H1 (cell line): ENCODE measurements at regions not wholly inside any gene's neighbourhood (a gene's known extent, or its start where the extent isn't known, plus 50 kb on each side); places are given as distances from the start of the nearest gene placed in this dataset.

Experiments
- CTCF ChIA-PET: fragments of 300-600 bp; sonication (Branson Sonifier 250); formaldehyde crosslinking; loops from one replicate; lab custom pipeline; 2021; ENCODE audit not compliant: partially characterized antibody; lab: Charles Lee
- POLR2A ChIA-PET: fragments of 300-600 bp; sonication (Branson Sonifier 250); formaldehyde crosslinking; loops from one replicate; lab custom pipeline; 2021; ENCODE audit warnings: inconsistent platforms; ENCODE audit not compliant: partially characterized antibody; lab: Charles Lee
- DNase-seq, 2 experiments: peaks; one replicate each; pipeline versions ENCODE4 v3.0.0 to v3.0.0-alpha.2; 2010 to 2022; ENCODE audit warnings: low spot score in 2 of 2, low read depth in 1 of 2, mixed read lengths in 1 of 2
- FAIRE-seq: peaks from 2 replicates; lab custom pipeline; 2011; peaks lifted over from hg19 to GRCh38; lab: Jason Lieb, UNC
- H2AFZ ChIP-seq: 2 replicates; pipeline ENCODE4 v1.8.1; 2012; ENCODE audit warnings: low read length, inconsistent platforms
- H2AK5ac ChIP-seq: 2 replicates; pipeline ENCODE4 v1.6.1; 2013; ENCODE audit warnings: low read depth, low read length
- H2BK120ac ChIP-seq: replicated peaks from 2 replicates; pipeline ENCODE3; 2013; ENCODE audit warnings: low read depth, low read length, inconsistent platforms
- H2BK12ac ChIP-seq: 2 replicates; pipeline ENCODE4 v1.6.1; 2013; ENCODE audit warnings: low read depth, low read length
- H2BK15ac ChIP-seq: 2 replicates; pipeline ENCODE4 v1.6.1; 2013; ENCODE audit warnings: low read length
- H2BK20ac ChIP-seq: 2 replicates; pipeline ENCODE4 v1.6.1; 2013; ENCODE audit warnings: low read length
- H2BK5ac ChIP-seq: 2 replicates; pipeline ENCODE4 v1.6.1; 2013; ENCODE audit warnings: low read depth, low read length
- H3K14ac ChIP-seq: 2 replicates; pipeline ENCODE4 v1.6.1; 2013; ENCODE audit warnings: inconsistent platforms; ENCODE audit not compliant: insufficient read length
- H3K18ac ChIP-seq: 2 replicates; pipeline ENCODE4 v1.6.1; 2013; ENCODE audit warnings: low read length; ENCODE audit errors: extremely low read depth
- H3K23ac ChIP-seq: 2 replicates; pipeline ENCODE4 v1.6.1; 2013; ENCODE audit warnings: inconsistent platforms; ENCODE audit not compliant: insufficient read length
- H3K23me2 ChIP-seq: 2 replicates; pipeline ENCODE4 v1.6.1; 2013; ENCODE audit warnings: low read depth, low read length
- H3K27ac ChIP-seq: 2 replicates; pipeline ENCODE4 v1.6.1; 2011; ENCODE audit warnings: low read depth, low read length, inconsistent platforms
- H3K27me3 ChIP-seq, 4 experiments: replicated peaks in 1 of 4; 1 replicate in 1 of 4; 2 replicates in 3 of 4; pipeline versions ENCODE4 v1.6.1 to v1.8.1; 2011 to 2013; ENCODE audit warnings: low read length in 3 of 4, mild to moderate bottlenecking in 3 of 4, inconsistent platforms in 2 of 4, mixed read lengths in 2 of 4, moderate library complexity in 1 of 4; ENCODE audit not compliant: control insufficient read depth in 3 of 4, insufficient read depth in 3 of 4; ENCODE audit errors: extremely low read depth in 1 of 4
- H3K36me3 ChIP-seq, 4 experiments: 2 replicates each; pipeline versions ENCODE4 v1.6.1 to v1.8.1; 2011 to 2013; ENCODE audit warnings: mild to moderate bottlenecking in 4 of 4, low read length in 3 of 4, moderate library complexity in 2 of 4, control low read depth in 1 of 4, inconsistent platforms in 1 of 4; ENCODE audit not compliant: insufficient read depth in 4 of 4, control insufficient read depth in 2 of 4
- H3K4ac ChIP-seq: replicated peaks from 2 replicates; pipeline ENCODE3; 2013; ENCODE audit warnings: low read length, low read depth, mixed read lengths, inconsistent platforms; ENCODE audit not compliant: insufficient read length
- H3K4me1 ChIP-seq, 4 experiments: replicated peaks in 1 of 4; 1 replicate in 1 of 4; 2 replicates in 3 of 4; pipeline versions ENCODE4 v1.6.1 to v1.8.1; 2011 to 2013; ENCODE audit warnings: low read length in 3 of 4, inconsistent platforms in 2 of 4, mixed read lengths in 1 of 4; ENCODE audit not compliant: insufficient read depth in 4 of 4, control insufficient read depth in 3 of 4
- H3K4me2 ChIP-seq, 2 experiments: 2 replicates each; pipeline versions ENCODE4 v1.6.1 to v1.8.1; 2011 to 2013; ENCODE audit warnings: low read depth in 2 of 2, low read length in 2 of 2, control low read depth in 1 of 2, inconsistent platforms in 1 of 2, mild to moderate bottlenecking in 1 of 2; ENCODE audit not compliant: insufficient read depth in 1 of 2
- H3K4me3 ChIP-seq, 4 experiments: fragments of 200-600, 300-600 bp in 1 of 4; sonication (generic), shearing (Covaris generic), sonication (Bioruptor Twin) in 1 of 4; 2 replicates each; pipeline versions ENCODE4 v1.5.1 to v1.8.1; 2011 to 2016; ENCODE audit warnings: low read length in 4 of 4, low read depth in 3 of 4, control low read depth in 2 of 4, inconsistent platforms in 2 of 4, mild to moderate bottlenecking in 2 of 4, mixed read lengths in 1 of 4, moderate library complexity in 1 of 4; ENCODE audit not compliant: insufficient read depth in 2 of 4; ENCODE audit errors: extremely low read depth in 1 of 4
- H3K56ac ChIP-seq: replicated peaks from 2 replicates; pipeline ENCODE3; 2013; ENCODE audit warnings: low read depth, mild to moderate bottlenecking, mixed read lengths, low read length, inconsistent platforms; ENCODE audit not compliant: insufficient read length
- H3K79me1 ChIP-seq: 2 replicates; pipeline ENCODE4 v1.6.1; 2013; ENCODE audit warnings: low read depth, low read length, control low read depth
- H3K79me2 ChIP-seq, 2 experiments: 2 replicates each; pipeline versions ENCODE4 v1.6.1 to v1.8.1; 2012 to 2013; ENCODE audit warnings: low read length in 2 of 2, mild to moderate bottlenecking in 2 of 2, inconsistent platforms in 1 of 2; ENCODE audit not compliant: insufficient read depth in 2 of 2, control insufficient read depth in 1 of 2
- H3K9ac ChIP-seq, 4 experiments: replicated peaks in 1 of 4; 1 replicate in 1 of 4; 2 replicates in 3 of 4; pipeline versions ENCODE4 v1.6.1 to v1.8.1; 2011 to 2013; ENCODE audit warnings: low read depth in 3 of 4, low read length in 3 of 4, control low read depth in 2 of 4, mild to moderate bottlenecking in 2 of 4, moderate library complexity in 2 of 4, inconsistent platforms in 1 of 4; ENCODE audit errors: extremely low read depth in 1 of 4
- H3K9me3 ChIP-seq, 2 experiments: 2 replicates each; pipeline versions ENCODE4 v1.6.1 to v1.8.1; 2012 to 2013; ENCODE audit warnings: mild to moderate bottlenecking in 2 of 2, moderate library complexity in 2 of 2, control low read depth in 1 of 2, inconsistent platforms in 1 of 2, low read depth in 1 of 2, low read length in 1 of 2, mixed read lengths in 1 of 2; ENCODE audit not compliant: insufficient read depth in 2 of 2
- H4K20me1 ChIP-seq, 2 experiments: replicated peaks in 1 of 2; 2 replicates each; pipeline versions ENCODE3 to v1.8.1; 2011 to 2013; ENCODE audit warnings: inconsistent platforms in 2 of 2, low read length in 2 of 2, mild to moderate bottlenecking in 1 of 2; ENCODE audit not compliant: insufficient read depth in 2 of 2, control insufficient read depth in 1 of 2
- H4K5ac ChIP-seq: 2 replicates; pipeline ENCODE4 v1.6.1; 2013; ENCODE audit warnings: low read length, low read depth, mixed read lengths, inconsistent platforms; ENCODE audit not compliant: insufficient read length
- H4K8ac ChIP-seq: 2 replicates; pipeline ENCODE4 v1.8.0; 2013; ENCODE audit warnings: mild to moderate bottlenecking, moderate library complexity, low read length, inconsistent platforms; ENCODE audit not compliant: insufficient read depth; ENCODE audit errors: extremely low read depth
- H4K91ac ChIP-seq: replicated peaks from 2 replicates; pipeline ENCODE3; 2013; ENCODE audit warnings: low read length, mixed read lengths, inconsistent platforms; ENCODE audit not compliant: insufficient read length
- BCL11A ChIP-seq, 2 experiments: IDR thresholded peaks; one replicate each; pipeline ENCODE4 v1.6.1; 2011; ENCODE audit warnings: low read depth in 2 of 2, low read length in 2 of 2, mild to moderate bottlenecking in 2 of 2
- BRCA1 ChIP-seq: IDR thresholded peaks from 2 replicates; pipeline ENCODE4 v1.6.1; 2012; ENCODE audit warnings: low read depth, low read length, improper control_type of control experiment
- CBX5 ChIP-seq: fragments of 300-800, 300-1000 bp; sonication (generic); IDR thresholded peaks from 2 replicates; pipeline ENCODE4 v1.7.1; 2016; ENCODE audit warnings: antibody characterized with exemption, low read length, low read depth
- CREB1 ChIP-seq: IDR thresholded peaks from 2 replicates; pipeline ENCODE4 v1.6.1; 2012; ENCODE audit warnings: inconsistent platforms
- EZH2 ChIP-seq: fragments of 200-600 bp; sonication (generic); IDR thresholded peaks from 2 replicates; pipeline ENCODE4 v1.7.1; 2012; ENCODE audit warnings: low read depth, mild to moderate bottlenecking, moderate library complexity, low read length, inconsistent platforms; ENCODE audit not compliant: severe bottlenecking
- FOSL1 ChIP-seq: IDR thresholded peaks from 2 replicates; pipeline ENCODE4 v1.6.1; 2011; ENCODE audit warnings: mild to moderate bottlenecking, low read depth, low read length, moderate library complexity; ENCODE audit not compliant: insufficient read depth
- GTF2F1 ChIP-seq: IDR thresholded peaks from 2 replicates; pipeline ENCODE4 v1.6.1; 2012; ENCODE audit warnings: low read depth, low read length, improper control_type of control experiment, borderline replicate concordance
- RFX5 ChIP-seq: IDR thresholded peaks from 2 replicates; pipeline ENCODE4 v1.6.1; 2011; ENCODE audit warnings: low read depth, low read length, improper control_type of control experiment, borderline replicate concordance
- SIRT6 ChIP-seq: IDR thresholded peaks from one replicate; pipeline ENCODE4 v1.7.1; 2012; ENCODE audit warnings: low read length, inconsistent platforms
- SP4 ChIP-seq: IDR thresholded peaks from 2 replicates; pipeline ENCODE4 v1.6.1; 2012; ENCODE audit warnings: low read length, inconsistent platforms
- ZNF274 ChIP-seq: IDR thresholded peaks from 2 replicates; pipeline ENCODE4 v1.7.0; 2012; ENCODE audit warnings: low read length, borderline replicate concordance; ENCODE audit errors: extremely low read depth
- WGBS, 2 experiments: shearing (Covaris generic) in 1 of 2; methylation state at CpG; one replicate each; pipeline versions ENCODE4 v1.1.6 to v1.1.7; 2013 to 2015; ENCODE audit warnings: low lambda C conversion rate in 2 of 2, mixed read lengths in 2 of 2, inconsistent platforms in 1 of 2, low coverage in 1 of 2, missing lambda C conversion rate in 1 of 2; ENCODE audit not compliant: insufficient replicate concordance in 2 of 2, insufficient coverage in 1 of 2, insufficient read length in 1 of 2; ENCODE audit errors: extremely low coverage in 1 of 2, missing lambda C conversion rate in 1 of 2; 5-methylcytosine and 5-hydroxymethylcytosine counted together
- TF ChIP-seq, protein P1 (sequence below), 3 experiments: IDR thresholded peaks; 1 replicate in 2 of 3; 2 replicates in 1 of 3; pipeline versions ENCODE4 v1.5.1 to v1.6.1; 2011; ENCODE audit warnings: low read length in 3 of 3, mild to moderate bottlenecking in 3 of 3, inconsistent platforms in 2 of 3, low read depth in 1 of 3, moderate library complexity in 1 of 3; ENCODE audit not compliant: insufficient read depth in 1 of 3; ENCODE audit errors: control extremely low read depth in 1 of 3

DNA sequence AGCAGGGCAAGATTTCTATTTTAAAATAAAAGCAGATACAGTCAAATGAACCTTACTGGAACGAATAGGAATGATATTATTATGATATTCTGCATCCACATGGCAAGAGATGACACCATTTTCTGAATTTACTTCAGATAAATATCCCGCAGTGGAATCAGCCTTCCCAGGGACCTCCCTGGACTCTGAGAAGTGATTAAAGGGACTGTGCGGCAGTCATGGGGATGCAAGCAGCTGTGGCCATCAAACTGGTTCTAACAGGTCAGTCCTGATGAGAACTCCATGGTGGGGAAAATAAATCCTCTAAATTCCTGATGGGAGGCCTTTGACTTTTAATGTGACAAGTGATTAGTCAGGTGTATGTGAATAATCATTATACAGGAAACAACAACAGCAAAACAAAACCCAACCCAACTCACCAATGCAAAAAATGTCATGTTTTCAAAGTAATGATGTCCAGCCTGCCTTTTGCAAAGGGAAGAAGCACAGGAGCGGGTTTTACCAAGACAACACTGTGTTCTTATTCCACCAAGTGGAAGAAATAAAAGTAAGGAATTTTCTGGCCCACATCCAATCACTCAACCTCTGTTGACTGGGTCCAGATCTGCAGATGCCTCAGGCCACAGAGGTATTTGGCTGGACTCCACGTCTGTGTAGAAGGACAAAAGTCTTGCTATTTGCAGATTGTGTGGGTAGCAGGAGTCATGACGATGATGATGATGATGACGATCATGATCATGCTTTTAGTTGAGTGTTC lies 61.9 kb upstream of the CITED2 start:
- no peaks in the 10 kb centered on the region for H3K79me2 ChIP-seq
- H3K4me3 ChIP-seq: no peak overlapping the region
- H2AFZ ChIP-seq: no peak overlapping the region
- no peak overlapping the region for H2BK12ac ChIP-seq
- H3K14ac ChIP-seq: no peak overlapping the region
- H3K4me2 ChIP-seq: no peak overlapping the region
- no peaks in the 10 kb centered on the region; the same call in 1 of the 2 replicates for H3K79me1 ChIP-seq
- DNase-seq: no peak
- H2BK20ac ChIP-seq: no peak overlapping the region
- no peak overlapping the region for H3K18ac ChIP-seq
- H3K23me2 ChIP-seq: no peaks in the 10 kb centered on the region
- H3K36me3 ChIP-seq: no peaks in the 10 kb centered on the region
- CTCF ChIA-PET: no interaction called here
- no peak overlapping the region for H2BK15ac ChIP-seq
- no peak overlapping the region for H3K23ac ChIP-seq
- no peak overlapping the region for H2BK120ac ChIP-seq
- H3K27ac ChIP-seq: no peak overlapping the region
- H3K9me3 ChIP-seq: no peaks in the 10 kb centered on the region
- no peak overlapping the region for H2AK5ac ChIP-seq
- H4K8ac ChIP-seq: no peak overlapping the region
- no peak for FAIRE-seq
- H4K91ac ChIP-seq: no peak overlapping the region
- POLR2A ChIA-PET: no interaction called here
- no peak overlapping the region for H3K56ac ChIP-seq
- 90% methylated on average over 7 of the region's 7 CpGs; no CpG with 5 or more reads in 1 of the 2 experiments for WGBS, 2 experiments
- no peak overlapping the region for H3K4ac ChIP-seq
- H3K27me3 ChIP-seq: no peaks in the 10 kb centered on the region
- no peak overlapping the region for H4K5ac ChIP-seq
- no peak overlapping the region for H3K9ac ChIP-seq
- H2BK5ac ChIP-seq: no peak overlapping the region
- no peaks in the 10 kb centered on the region for H4K20me1 ChIP-seq
- no peaks in the 10 kb centered on the region for H3K4me1 ChIP-seq
- TF ChIP-seq FOSL1 (no peak), CBX5 (no peak), CREB1 (no peak), GTF2F1 (no peak), RFX5 (no peak), SP4 (no peak), SIRT6 (no peak), EZH2 (no peak), BRCA1 (no peak), ZNF274 (no peak), BCL11A (IDR thresholded peaks at IDR 0.05; ENCODE audit: low read depth in 2 of 2, low read length in 2 of 2) (no peak)
- TF ChIP-seq, protein P1, sequence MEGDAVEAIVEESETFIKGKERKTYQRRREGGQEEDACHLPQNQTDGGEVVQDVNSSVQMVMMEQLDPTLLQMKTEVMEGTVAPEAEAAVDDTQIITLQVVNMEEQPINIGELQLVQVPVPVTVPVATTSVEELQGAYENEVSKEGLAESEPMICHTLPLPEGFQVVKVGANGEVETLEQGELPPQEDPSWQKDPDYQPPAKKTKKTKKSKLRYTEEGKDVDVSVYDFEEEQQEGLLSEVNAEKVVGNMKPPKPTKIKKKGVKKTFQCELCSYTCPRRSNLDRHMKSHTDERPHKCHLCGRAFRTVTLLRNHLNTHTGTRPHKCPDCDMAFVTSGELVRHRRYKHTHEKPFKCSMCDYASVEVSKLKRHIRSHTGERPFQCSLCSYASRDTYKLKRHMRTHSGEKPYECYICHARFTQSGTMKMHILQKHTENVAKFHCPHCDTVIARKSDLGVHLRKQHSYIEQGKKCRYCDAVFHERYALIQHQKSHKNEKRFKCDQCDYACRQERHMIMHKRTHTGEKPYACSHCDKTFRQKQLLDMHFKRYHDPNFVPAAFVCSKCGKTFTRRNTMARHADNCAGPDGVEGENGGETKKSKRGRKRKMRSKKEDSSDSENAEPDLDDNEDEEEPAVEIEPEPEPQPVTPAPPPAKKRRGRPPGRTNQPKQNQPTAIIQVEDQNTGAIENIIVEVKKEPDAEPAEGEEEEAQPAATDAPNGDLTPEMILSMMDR (IDR thresholded peaks at IDR 0.05; ENCODE audit: control extremely low read depth in 1 of 3, insufficient read depth in 1 of 3, low read depth in 1 of 3, low read length in 3 of 3): no peak
